Naive B cell (primary cell): ENCODE measurements at regions not wholly inside any gene's neighbourhood (a gene's known extent, or its start where the extent isn't known, plus 50 kb on each side); places are given as distances from the start of the nearest gene placed in this dataset.
A peak's percentile ranks its signal among the peaks of the same experiment; 100 is the strongest.

Source experiments
- ATAC-seq, 2 donors: fragments of 150-1000 bp; cut with Tn5 transposase; 2 replicates each; pipeline ENCODE4 v1.10.0; 2021; ENCODE audit warnings: low read depth in 2 of 2, mild to moderate bottlenecking in 2 of 2, moderate library complexity in 2 of 2
- DNase-seq: peaks from one replicate; pipeline ENCODE4 v3.0.0; 2022
- H3K27ac Mint-ChIP-seq, 6 donors: one replicate each; pipeline ENCODE4 v1.8.0; 2020 to 2022; ENCODE audit warnings: mild to moderate bottlenecking in 6 of 6, mixed read lengths in 6 of 6, moderate library complexity in 5 of 6, inconsistent platforms in 2 of 6
- H3K27me3 Mint-ChIP-seq, 3 donors: one replicate each; pipeline ENCODE4 v1.8.0; 2021 to 2022; ENCODE audit warnings: mixed read lengths in 3 of 3, mild to moderate bottlenecking in 1 of 3
- H3K36me3 Mint-ChIP-seq, 2 donors: one replicate each; pipeline ENCODE4 v1.8.0; 2020 to 2022; ENCODE audit warnings: mixed read lengths in 2 of 2, inconsistent platforms in 1 of 2, mild to moderate bottlenecking in 1 of 2
- H3K4me1 Mint-ChIP-seq, 3 donors: one replicate each; pipeline ENCODE4 v1.8.0; 2020 to 2022; ENCODE audit warnings: mixed read lengths in 3 of 3, inconsistent platforms in 1 of 3, mild to moderate bottlenecking in 1 of 3, moderate library complexity in 1 of 3
- H3K4me3 Mint-ChIP-seq, 8 donors: one replicate each; pipeline ENCODE4 v1.8.0; 2020 to 2022; ENCODE audit warnings: mild to moderate bottlenecking in 8 of 8, mixed read lengths in 8 of 8, moderate library complexity in 8 of 8, inconsistent platforms in 2 of 8
- H3K9me3 Mint-ChIP-seq, 7 donors: one replicate each; pipeline ENCODE4 v1.8.0; 2020 to 2022; ENCODE audit warnings: mixed read lengths in 7 of 7, mild to moderate bottlenecking in 5 of 7, inconsistent platforms in 2 of 7, moderate library complexity in 1 of 7

- H3K4me1 Mint-ChIP-seq: no peaks in the 10 kb centered on the region
- no peak overlapping the region for H3K27ac Mint-ChIP-seq
- peaks cover 0 to 9% (median 1%) of the 10 kb centered on the region in 3 donors for H3K27me3 Mint-ChIP-seq
- peaks cover 0 to 9% of the 10 kb centered on the region in 2 donors for H3K36me3 Mint-ChIP-seq
- no peak overlapping the region for H3K4me3 Mint-ChIP-seq
- peaks cover 5 to 24% (median 11%) of the 10 kb centered on the region in 7 donors for H3K9me3 Mint-ChIP-seq
- ATAC-seq (no peak), DNase-seq (no peak)
Measured at GRCh38 chr2:172181840-172182239, 79.1 kb upstream of the DLX2 start.

- peaks cover 0 to 5% (median 0%) of the 10 kb centered on the region in 3 donors for H3K27me3 Mint-ChIP-seq
- no peak for ATAC-seq
- no peak overlapping the region for H3K4me3 Mint-ChIP-seq
- peaks cover 0 to 9% of the 10 kb centered on the region in 2 donors for H3K36me3 Mint-ChIP-seq
- no peak for DNase-seq
- no peak overlapping the region for H3K27ac Mint-ChIP-seq
- H3K4me1 Mint-ChIP-seq: no peaks in the 10 kb centered on the region
- H3K9me3 Mint-ChIP-seq: peaks cover 5 to 20% (median 11%) of the 10 kb centered on the region in 7 donors
Measured at GRCh38 chr2:172182624-172183023, 79.9 kb upstream of the DLX2 start.

GRCh38 chr2:172193331-172194089 is 90.8 kb upstream of the DLX2 start:
- Mint-ChIP-seq H3K9me3 (peaks cover 22 to 47% (median 34%) of the 10 kb centered on the region in 7 donors), H3K36me3 (peaks cover 17 to 33% of the 10 kb centered on the region in 2 donors)

GRCh38 chr2:172195836-172196376 is 93.2 kb upstream of the DLX2 start:
- Mint-ChIP-seq H3K9me3 (peaks cover 27 to 58% (median 39%) of the 10 kb centered on the region in 7 donors), H3K27ac (no peak overlapping the region), H3K27me3 (peaks cover 23 to 47% (median 36%) of the 10 kb centered on the region in 3 donors), H3K4me1 (no peaks in the 10 kb centered on the region), H3K4me3 (no peak overlapping the region), H3K36me3 (peaks cover 17 to 42% of the 10 kb centered on the region in 2 donors)
- DNase-seq (no peak), ATAC-seq (no peak)

More at GRCh38 chr2:172193331-172194089, 90.8 kb upstream of the DLX2 start:
- ATAC-seq (no peak), DNase-seq (no peak)
- H3K27ac Mint-ChIP-seq: no peak overlapping the region
- H3K4me3 Mint-ChIP-seq: no peak overlapping the region
- H3K4me1 Mint-ChIP-seq: no peaks in the 10 kb centered on the region
- peaks cover 18 to 47% (median 30%) of the 10 kb centered on the region in 3 donors for H3K27me3 Mint-ChIP-seq

- no peak for DNase-seq
- peaks cover 23 to 43% (median 36%) of the 10 kb centered on the region in 3 donors for H3K27me3 Mint-ChIP-seq
- H3K4me1 Mint-ChIP-seq: no peaks in the 10 kb centered on the region
- peaks cover 27 to 62% (median 41%) of the 10 kb centered on the region in 7 donors for H3K9me3 Mint-ChIP-seq
- no peak overlapping the region for H3K4me3 Mint-ChIP-seq
- ATAC-seq: no peak
- H3K27ac Mint-ChIP-seq: no peak overlapping the region
- H3K36me3 Mint-ChIP-seq: peaks cover 17 to 42% of the 10 kb centered on the region in 2 donors
Measured at GRCh38 chr2:172196768-172197431, 94.2 kb upstream of the DLX2 start.

GRCh38 chr2:172198361-172198760 is 95.7 kb upstream of the DLX2 start:
- Mint-ChIP-seq H3K4me1 (no peaks in the 10 kb centered on the region), H3K4me3 (no peak overlapping the region), H3K27me3 (peaks cover 23 to 36% (median 34%) of the 10 kb centered on the region in 3 donors), H3K36me3 (peaks cover 17 to 40% of the 10 kb centered on the region in 2 donors), H3K27ac (no peak overlapping the region), H3K9me3 (peaks cover 22 to 58% (median 35%) of the 10 kb centered on the region in 7 donors)
- DNase-seq: no peak
- no peak for ATAC-seq

GRCh38 chr2:172198908-172199307 is 96.2 kb upstream of the DLX2 start:
- Mint-ChIP-seq H3K27me3 (peaks cover 23 to 37% (median 31%) of the 10 kb centered on the region in 3 donors), H3K36me3 (peaks cover 16 to 34% of the 10 kb centered on the region in 2 donors), H3K27ac (no peak overlapping the region), H3K4me3 (no peak overlapping the region), H3K9me3 (peaks cover 19 to 53% (median 30%) of the 10 kb centered on the region in 7 donors), H3K4me1 (no peaks in the 10 kb centered on the region)
- ATAC-seq (no peak), DNase-seq (no peak)

- ATAC-seq: no peak
- Mint-ChIP-seq H3K4me1 (no peaks in the 10 kb centered on the region), H3K27me3 (peaks cover 20 to 45% (median 34%) of the 10 kb centered on the region in 3 donors), H3K4me3 (no peak overlapping the region), H3K9me3 (peaks cover 11 to 36% (median 24%) of the 10 kb centered on the region in 7 donors), H3K27ac (no peak overlapping the region), H3K36me3 (peaks cover 9 to 20% of the 10 kb centered on the region in 2 donors)
- no peak for DNase-seq
Measured at GRCh38 chr2:172200495-172201085, 97.9 kb upstream of the DLX2 start.

GRCh38 chr2:172204309-172204708 is 101.6 kb upstream of the DLX2 start:
- Mint-ChIP-seq H3K4me1 (no peaks in the 10 kb centered on the region), H3K9me3 (peaks cover 3 to 19% (median 9%) of the 10 kb centered on the region in 7 donors), H3K36me3 (peaks cover 0 to 8% of the 10 kb centered on the region in 2 donors), H3K27ac (no peak overlapping the region), H3K4me3 (no peak overlapping the region), H3K27me3 (peaks cover 5 to 19% (median 6%) of the 10 kb centered on the region in 3 donors)
- ATAC-seq (no peak), DNase-seq (no peak)

- peaks cover 3 to 15% (median 5%) of the 10 kb centered on the region in 7 donors for H3K9me3 Mint-ChIP-seq
- H3K27ac Mint-ChIP-seq: no peak overlapping the region
- H3K27me3 Mint-ChIP-seq: peaks cover 6 to 18% (median 9%) of the 10 kb centered on the region in 3 donors
- no peak for ATAC-seq
- DNase-seq: no peak
- H3K36me3 Mint-ChIP-seq: peaks cover 0 to 6% of the 10 kb centered on the region in 2 donors
- no peak overlapping the region for H3K4me3 Mint-ChIP-seq
- no peaks in the 10 kb centered on the region for H3K4me1 Mint-ChIP-seq
Measured at GRCh38 chr2:172204762-172205161, 102.1 kb upstream of the DLX2 start.

GRCh38 chr2:172205292-172205691 is 102.6 kb upstream of the DLX2 start:
- H3K36me3 Mint-ChIP-seq: peaks cover 0 to under 1% of the 10 kb centered on the region in 2 donors
- H3K4me3 Mint-ChIP-seq: peak overlapping the region in 1 of 8 donors; percentile 21
- peaks cover 6 to 13% (median 6%) of the 10 kb centered on the region in 3 donors for H3K27me3 Mint-ChIP-seq
- DNase-seq (no peak), ATAC-seq (no peak)
- H3K9me3 Mint-ChIP-seq: peaks cover 0 to 10% (median 0%) of the 10 kb centered on the region in 7 donors
- H3K27ac Mint-ChIP-seq: no peak overlapping the region
- no peaks in the 10 kb centered on the region for H3K4me1 Mint-ChIP-seq

GRCh38 chr2:172207911-172208310 is 105.2 kb upstream of the DLX2 start:
- H3K27me3 Mint-ChIP-seq: peaks cover 6 to 13% (median 6%) of the 10 kb centered on the region in 3 donors
- H3K4me1 Mint-ChIP-seq: no peaks in the 10 kb centered on the region
- H3K27ac Mint-ChIP-seq: no peak overlapping the region
- H3K9me3 Mint-ChIP-seq: peaks cover 0 to 3% (median 0%) of the 10 kb centered on the region in 7 donors
- ATAC-seq: no peak
- no peak for DNase-seq
- no peaks in the 10 kb centered on the region for H3K36me3 Mint-ChIP-seq
- no peak overlapping the region for H3K4me3 Mint-ChIP-seq

GRCh38 chr2:172208791-172209325 is 106.2 kb upstream of the DLX2 start:
- H3K4me1 Mint-ChIP-seq: no peaks in the 10 kb centered on the region
- no peak overlapping the region for H3K27ac Mint-ChIP-seq
- no peak for ATAC-seq
- H3K9me3 Mint-ChIP-seq: peaks cover 0 to 3% (median 0%) of the 10 kb centered on the region in 7 donors
- H3K36me3 Mint-ChIP-seq: no peaks in the 10 kb centered on the region
- DNase-seq: no peak
- H3K27me3 Mint-ChIP-seq: peaks cover 6 to 12% (median 6%) of the 10 kb centered on the region in 3 donors
- no peak overlapping the region for H3K4me3 Mint-ChIP-seq
